ENCODE measurements at regions not wholly inside any gene's neighbourhood (a gene's known extent, or its start where the extent isn't known, plus 50 kb on each side); places are given as distances from the start of the nearest gene placed in this dataset.

DNA sequence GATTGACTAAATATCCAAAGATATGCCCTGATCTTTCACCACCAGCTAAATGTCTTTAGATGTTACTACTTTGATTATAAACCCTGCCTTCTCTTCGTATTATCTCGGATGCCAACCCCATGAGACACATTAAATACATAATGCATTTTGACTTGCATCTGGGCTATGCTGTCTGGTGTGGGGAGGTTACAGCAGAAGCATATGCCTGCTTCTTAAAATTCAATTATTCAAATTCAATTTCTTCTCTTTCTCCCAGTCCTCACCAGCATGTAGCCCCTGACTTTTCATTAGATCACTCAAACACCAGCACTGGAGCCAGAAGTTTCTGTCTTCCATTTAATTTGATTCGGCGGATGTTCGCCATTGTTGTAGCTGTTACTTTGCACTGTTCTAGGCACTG, 360.7 kb upstream of the CAMK1G start:
- no peak for TF ChIP-seq EZH2 (IDR thresholded peaks at IDR 0.05; ENCODE audit: borderline replicate concordance, low read length)
- TF ChIP-seq, protein P1, sequence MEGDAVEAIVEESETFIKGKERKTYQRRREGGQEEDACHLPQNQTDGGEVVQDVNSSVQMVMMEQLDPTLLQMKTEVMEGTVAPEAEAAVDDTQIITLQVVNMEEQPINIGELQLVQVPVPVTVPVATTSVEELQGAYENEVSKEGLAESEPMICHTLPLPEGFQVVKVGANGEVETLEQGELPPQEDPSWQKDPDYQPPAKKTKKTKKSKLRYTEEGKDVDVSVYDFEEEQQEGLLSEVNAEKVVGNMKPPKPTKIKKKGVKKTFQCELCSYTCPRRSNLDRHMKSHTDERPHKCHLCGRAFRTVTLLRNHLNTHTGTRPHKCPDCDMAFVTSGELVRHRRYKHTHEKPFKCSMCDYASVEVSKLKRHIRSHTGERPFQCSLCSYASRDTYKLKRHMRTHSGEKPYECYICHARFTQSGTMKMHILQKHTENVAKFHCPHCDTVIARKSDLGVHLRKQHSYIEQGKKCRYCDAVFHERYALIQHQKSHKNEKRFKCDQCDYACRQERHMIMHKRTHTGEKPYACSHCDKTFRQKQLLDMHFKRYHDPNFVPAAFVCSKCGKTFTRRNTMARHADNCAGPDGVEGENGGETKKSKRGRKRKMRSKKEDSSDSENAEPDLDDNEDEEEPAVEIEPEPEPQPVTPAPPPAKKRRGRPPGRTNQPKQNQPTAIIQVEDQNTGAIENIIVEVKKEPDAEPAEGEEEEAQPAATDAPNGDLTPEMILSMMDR (conservative IDR thresholded peaks at IDR 0.05 in 1 of 2, IDR thresholded peaks at IDR 0.05 in 1 of 2; ENCODE audit: extremely low read depth in 1 of 2, insufficient read depth in 1 of 2, low read depth in 1 of 2, low read length in 2 of 2): no peak
